Thyroid gland (tissue), 4 donors: ENCODE measurements at regions not wholly inside any gene's neighbourhood (a gene's known extent, or its start where the extent isn't known, plus 50 kb on each side); places are given as distances from the start of the nearest gene placed in this dataset.

Source experiments
- DNase-seq, 2 donors: peaks; one replicate each; pipeline ENCODE4 v3.0.0-alpha.2; 2019
- H3K27ac ChIP-seq, 3 donors: fragments of 200-600 bp; sonication (generic); 1 replicate in 2 of 3; 2 replicates in 1 of 3; pipeline ENCODE4 v1.5.1; 2016 to 2019; ENCODE audit warnings: mild to moderate bottlenecking in 1 of 3, moderate library complexity in 1 of 3
- H3K27me3 ChIP-seq: fragments of 200-600 bp; sonication (generic); one replicate; pipeline ENCODE4 v1.5.1; 2019
- H3K36me3 ChIP-seq, 2 donors: fragments of 200-600 bp; sonication (generic); one replicate each; pipeline ENCODE4 v1.5.1; 2016 to 2019
- H3K4me1 ChIP-seq, 2 donors: fragments of 200-600 bp; sonication (generic); one replicate each; pipeline ENCODE4 v1.5.1; 2017 to 2019
- H3K4me3 ChIP-seq, 3 donors: fragments of 200-600 bp; sonication (generic); replicated peaks in 1 of 3; 1 replicate in 2 of 3; 2 replicates in 1 of 3; pipeline ENCODE4 v1.5.1; 2016; ENCODE audit warnings: mild to moderate bottlenecking in 1 of 3
- H3K9me3 ChIP-seq: fragments of 200-600 bp; sonication (generic); one replicate; pipeline ENCODE4 v1.5.1; 2017
- CTCF ChIP-seq, 6 experiments: fragments of 200-600 bp in 3 of 6; fragments of 450-650 bp in 3 of 6; sonication (generic) in 3 of 6; IDR thresholded peaks; one replicate each; pipeline ENCODE4 v1.5.1; 2016 to 2019; ENCODE audit warnings: antibody characterized with exemption in 6 of 6, mild to moderate bottlenecking in 2 of 6, inconsistent platforms in 1 of 6, moderate library complexity in 1 of 6
- POLR2A ChIP-seq, 2 donors: fragments of 450-650 bp; IDR thresholded peaks; one replicate each; pipeline ENCODE4 v1.6.1; 2017; ENCODE audit warnings: antibody characterized with exemption in 2 of 2, mild to moderate bottlenecking in 2 of 2, moderate library complexity in 1 of 2
- WGBS, 2 donors: methylation state at CpG; one replicate each; pipeline ENCODE4 v1.1.5; 2017; 5-methylcytosine and 5-hydroxymethylcytosine counted together
- intact Hi-C: fragments of 100-400 bp; cut with DNase I; formaldehyde crosslinking; loops from one replicate; pipeline ENCODE4 v1.15.1; 2023

DNA sequence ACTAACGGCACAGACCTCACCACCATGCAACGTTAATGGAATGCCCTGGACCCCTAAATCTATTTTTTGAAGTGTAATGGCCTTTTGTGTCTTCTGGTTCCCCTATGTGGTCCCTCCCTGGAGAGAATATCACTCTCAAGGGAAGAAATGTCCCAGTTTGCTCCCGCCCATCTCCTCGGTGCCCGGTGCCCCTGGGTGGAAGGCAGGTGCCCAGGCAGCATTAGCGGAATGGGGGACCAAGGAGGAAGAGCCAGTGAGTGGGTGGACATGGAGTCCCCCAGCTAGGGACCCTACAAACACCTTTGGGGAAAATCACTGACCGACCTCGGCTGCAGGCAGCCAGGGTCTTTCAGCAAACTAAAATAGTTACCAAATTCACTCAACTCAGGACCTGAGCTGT is 212.1 kb upstream of the RTL1 start:
- Histone ChIP-seq H3K27me3 (no peaks in the 10 kb centered on the region), H3K4me1 (no peaks in the 10 kb centered on the region), H3K4me3 (no peak overlapping the region), H3K9me3 (no peaks in the 10 kb centered on the region), H3K36me3 (no peaks in the 10 kb centered on the region), H3K27ac (no peak overlapping the region)
- TF ChIP-seq CTCF (IDR thresholded peaks at IDR 0.05) (no peak), POLR2A (IDR thresholded peaks at IDR 0.05) (no peak)
- DNase-seq = no peak
- WGBS, 2 donors = 87% methylated on average over 8 of the region's 8 CpGs
- intact Hi-C loops = no loop called here

DNA sequence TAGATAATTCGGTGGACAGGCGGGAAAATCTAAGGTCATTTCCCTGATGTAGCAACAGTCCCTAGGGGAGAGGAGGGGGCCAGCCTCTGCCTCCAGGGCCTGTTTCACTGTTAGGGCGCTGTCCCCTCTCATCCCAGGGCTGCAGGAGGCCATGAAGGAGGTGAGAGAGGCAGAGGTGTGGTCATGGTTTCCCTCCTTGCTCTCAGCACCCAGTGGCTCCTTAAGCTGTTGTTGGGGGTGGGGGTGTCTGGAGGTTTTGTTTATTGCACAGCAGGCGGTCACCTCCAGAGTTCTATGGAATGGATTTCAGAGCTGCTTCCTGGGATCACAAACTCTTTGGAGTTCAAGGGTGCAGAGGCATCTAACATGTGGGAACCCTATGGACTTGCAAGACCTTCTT is 212.5 kb upstream of the RTL1 start:
- Histone ChIP-seq H3K4me1 (no peaks in the 10 kb centered on the region), H3K9me3 (no peaks in the 10 kb centered on the region), H3K27ac (no peak overlapping the region), H3K27me3 (no peaks in the 10 kb centered on the region), H3K36me3 (no peaks in the 10 kb centered on the region), H3K4me3 (no peak overlapping the region)
- no peak for DNase-seq
- intact Hi-C loops = no loop called here
- 80 to 88% methylated on average over 4 of the region's 4 CpGs for WGBS, 2 donors
- TF ChIP-seq CTCF (IDR thresholded peaks at IDR 0.05) = no peak
- no peak for TF ChIP-seq POLR2A (IDR thresholded peaks at IDR 0.05)

- intact Hi-C loops = no loop called here
- no peak for DNase-seq
These were observed 213.1 kb upstream of the RTL1 start for GRCh38 chr14:101116486-101117130.

DNA sequence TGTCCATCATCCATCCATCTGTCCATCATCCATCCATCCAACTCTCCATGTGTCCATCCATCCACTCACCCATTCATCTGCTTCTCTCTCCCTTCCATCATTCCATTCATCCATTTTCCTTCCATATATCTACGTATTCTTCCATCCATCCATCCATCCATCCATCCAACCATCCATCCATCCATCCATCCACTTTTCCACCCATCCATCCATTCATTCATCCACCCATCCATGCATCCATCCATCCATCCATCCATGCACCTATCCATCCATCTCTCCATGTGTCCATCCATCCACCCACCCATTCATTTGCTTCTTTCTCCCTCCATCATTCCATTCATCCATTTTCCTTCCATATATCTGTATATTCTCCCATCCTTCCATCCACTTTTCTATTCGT is 214.0 kb upstream of the RTL1 start:
- 60 to 72% methylated on average over 2 of the region's 2 CpGs for WGBS, 2 donors
- Histone ChIP-seq H3K36me3 (no peaks in the 10 kb centered on the region), H3K9me3 (no peaks in the 10 kb centered on the region), H3K27me3 (no peaks in the 10 kb centered on the region), H3K4me3 (no peak overlapping the region), H3K4me1 (no peaks in the 10 kb centered on the region), H3K27ac (no peak overlapping the region)
- TF ChIP-seq POLR2A (IDR thresholded peaks at IDR 0.05) = no peak
- TF ChIP-seq CTCF (IDR thresholded peaks at IDR 0.05) = no peak
- no peak for DNase-seq
- intact Hi-C loops = no loop called here

More at GRCh38 chr14:101116486-101117130, 213.1 kb upstream of the RTL1 start:
- H3K36me3 ChIP-seq = no peaks in the 10 kb centered on the region
- no peaks in the 10 kb centered on the region for H3K27me3 ChIP-seq
- H3K4me3 ChIP-seq = no peak overlapping the region
- no peak for TF ChIP-seq POLR2A (IDR thresholded peaks at IDR 0.05)
- no peak overlapping the region for H3K27ac ChIP-seq
- 68 to 79% methylated on average over 13 to 14 of the region's 17 CpGs for WGBS, 2 donors
- no peaks in the 10 kb centered on the region for H3K9me3 ChIP-seq
- H3K4me1 ChIP-seq = no peaks in the 10 kb centered on the region

DNA sequence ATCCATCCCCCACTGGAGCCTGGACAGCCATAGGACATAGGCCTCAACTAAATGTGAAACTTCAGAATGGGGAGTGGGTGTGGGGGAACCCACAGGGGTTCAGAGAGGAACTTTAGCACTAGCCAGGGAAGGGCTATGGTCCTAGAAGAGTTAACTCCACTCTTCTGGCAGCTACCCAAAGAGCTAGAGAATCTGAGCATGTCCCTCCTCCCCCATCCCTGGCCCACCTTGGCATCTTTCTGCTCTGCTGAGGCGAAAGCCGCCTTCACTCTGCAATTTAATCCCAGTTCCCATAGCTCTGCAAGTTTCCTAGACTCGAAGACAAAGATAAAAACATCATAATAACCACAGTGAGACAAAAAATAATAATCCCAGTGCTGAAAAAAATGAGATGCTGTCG is 214.7 kb upstream of the RTL1 start:
- 71 to 78% methylated on average over 4 of the region's 4 CpGs for WGBS, 2 donors
- Histone ChIP-seq H3K27ac (no peak overlapping the region), H3K36me3 (no peaks in the 10 kb centered on the region), H3K4me1 (no peaks in the 10 kb centered on the region), H3K27me3 (no peaks in the 10 kb centered on the region), H3K4me3 (no peak overlapping the region), H3K9me3 (no peaks in the 10 kb centered on the region)
- intact Hi-C loops = no loop called here
- no peak for DNase-seq
- no peak for TF ChIP-seq CTCF (IDR thresholded peaks at IDR 0.05)
- TF ChIP-seq POLR2A (IDR thresholded peaks at IDR 0.05) = no peak
